Peyer's patch (tissue), 4 donors: ENCODE measurements at regions not wholly inside any gene's neighbourhood (a gene's known extent, or its start where the extent isn't known, plus 50 kb on each side); places are given as distances from the start of the nearest gene placed in this dataset.

Experiments used
- CTCF ChIP-seq, 6 experiments: fragments of 450-650 bp in 4 of 6; fragments of 200-600 bp in 2 of 6; sonication (generic) in 1 of 6; IDR thresholded peaks; one replicate each; pipeline ENCODE4 v1.5.1; 2017 to 2019; ENCODE audit warnings: antibody characterized with exemption in 6 of 6, mild to moderate bottlenecking in 3 of 6, moderate library complexity in 1 of 6
- POLR2A ChIP-seq, 2 donors: fragments of 450-650 bp; IDR thresholded peaks; one replicate each; pipeline ENCODE4 v1.5.1; 2017; ENCODE audit warnings: antibody characterized with exemption in 2 of 2, mild to moderate bottlenecking in 2 of 2, moderate library complexity in 2 of 2

GRCh38 chr12:74051848-74052247 lies 485.8 kb upstream of the ATXN7L3B start:
- TF ChIP-seq CTCF (IDR thresholded peaks at IDR 0.05) (no peak), POLR2A (IDR thresholded peaks at IDR 0.05) (no peak)
